ENCODE measurements at regions not wholly inside any gene's neighbourhood (a gene's known extent, or its start where the extent isn't known, plus 50 kb on each side); places are given as distances from the start of the nearest gene placed in this dataset.

DNA sequence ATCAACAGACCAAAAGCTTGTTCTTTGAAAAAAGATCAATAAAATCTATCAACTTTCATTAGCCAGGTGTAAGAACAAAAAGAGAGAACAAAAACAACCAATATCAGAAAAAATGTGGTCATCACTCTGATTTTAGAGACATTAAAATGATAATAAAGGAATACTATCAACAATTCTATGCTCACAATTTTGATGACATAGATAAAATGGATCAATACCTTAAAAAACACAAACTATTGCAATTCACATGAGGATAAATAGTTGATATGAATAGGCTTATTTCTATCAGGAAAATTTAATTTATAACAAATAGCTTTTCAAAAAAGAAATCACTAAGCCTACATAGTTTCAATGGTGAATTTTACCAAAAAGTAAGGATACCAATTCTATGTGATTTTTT, 809.4 kb upstream of the EYS start:
- TF ChIP-seq POLR2AphosphoS5 (IDR thresholded peaks at IDR 0.05; ENCODE audit: low read depth, low read length) (no peak), TAF1 (IDR thresholded peaks at IDR 0.05; ENCODE audit: borderline replicate concordance, insufficient read depth, low read length) (no peak), SIN3A (IDR thresholded peaks at IDR 0.05; ENCODE audit: borderline replicate concordance, insufficient read depth, low read length) (no peak), FOXP2 (optimal IDR thresholded peaks at IDR 0.05; ENCODE audit: borderline replicate concordance, extremely low read depth, extremely low read length, insufficient read depth) (no peak)
- TF ChIP-seq, protein P1, sequence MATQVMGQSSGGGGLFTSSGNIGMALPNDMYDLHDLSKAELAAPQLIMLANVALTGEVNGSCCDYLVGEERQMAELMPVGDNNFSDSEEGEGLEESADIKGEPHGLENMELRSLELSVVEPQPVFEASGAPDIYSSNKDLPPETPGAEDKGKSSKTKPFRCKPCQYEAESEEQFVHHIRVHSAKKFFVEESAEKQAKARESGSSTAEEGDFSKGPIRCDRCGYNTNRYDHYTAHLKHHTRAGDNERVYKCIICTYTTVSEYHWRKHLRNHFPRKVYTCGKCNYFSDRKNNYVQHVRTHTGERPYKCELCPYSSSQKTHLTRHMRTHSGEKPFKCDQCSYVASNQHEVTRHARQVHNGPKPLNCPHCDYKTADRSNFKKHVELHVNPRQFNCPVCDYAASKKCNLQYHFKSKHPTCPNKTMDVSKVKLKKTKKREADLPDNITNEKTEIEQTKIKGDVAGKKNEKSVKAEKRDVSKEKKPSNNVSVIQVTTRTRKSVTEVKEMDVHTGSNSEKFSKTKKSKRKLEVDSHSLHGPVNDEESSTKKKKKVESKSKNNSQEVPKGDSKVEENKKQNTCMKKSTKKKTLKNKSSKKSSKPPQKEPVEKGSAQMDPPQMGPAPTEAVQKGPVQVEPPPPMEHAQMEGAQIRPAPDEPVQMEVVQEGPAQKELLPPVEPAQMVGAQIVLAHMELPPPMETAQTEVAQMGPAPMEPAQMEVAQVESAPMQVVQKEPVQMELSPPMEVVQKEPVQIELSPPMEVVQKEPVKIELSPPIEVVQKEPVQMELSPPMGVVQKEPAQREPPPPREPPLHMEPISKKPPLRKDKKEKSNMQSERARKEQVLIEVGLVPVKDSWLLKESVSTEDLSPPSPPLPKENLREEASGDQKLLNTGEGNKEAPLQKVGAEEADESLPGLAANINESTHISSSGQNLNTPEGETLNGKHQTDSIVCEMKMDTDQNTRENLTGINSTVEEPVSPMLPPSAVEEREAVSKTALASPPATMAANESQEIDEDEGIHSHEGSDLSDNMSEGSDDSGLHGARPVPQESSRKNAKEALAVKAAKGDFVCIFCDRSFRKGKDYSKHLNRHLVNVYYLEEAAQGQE (IDR thresholded peaks at IDR 0.05; ENCODE audit: insufficient read depth in 1 of 2, low read depth in 2 of 2, low read length in 2 of 2): no peak
